Stomach (tissue), 4 donors: ENCODE measurements at regions not wholly inside any gene's neighbourhood (a gene's known extent, or its start where the extent isn't known, plus 50 kb on each side); places are given as distances from the start of the nearest gene placed in this dataset.

Source experiments
- EP300 ChIP-seq: sonication (generic); formaldehyde crosslinking; IDR thresholded peaks from one replicate; pipeline ENCODE4 v1.6.1; 2017; ENCODE audit warnings: antibody characterized with exemption
- POLR2A ChIP-seq, 4 donors: fragments of 450-650 bp; IDR thresholded peaks; one replicate each; pipeline ENCODE4 v1.6.1; 2016; ENCODE audit warnings: antibody characterized with exemption in 4 of 4, control low read depth in 2 of 4, mild to moderate bottlenecking in 1 of 4, moderate library complexity in 1 of 4
- POLR2AphosphoS5 ChIP-seq, 3 donors: sonication (generic); formaldehyde crosslinking; IDR thresholded peaks; one replicate each; pipeline ENCODE4 v1.6.1; 2016; ENCODE audit warnings: antibody characterized with exemption in 3 of 3
- TF ChIP-seq, protein P1 (sequence below), 7 experiments: fragments of 450-650 bp in 4 of 7; fragments of 200-600 bp in 3 of 7; sonication (generic) in 3 of 7; IDR thresholded peaks; one replicate each; pipeline ENCODE4 v1.5.1; 2016 to 2019; ENCODE audit warnings: antibody characterized with exemption in 7 of 7, control low read depth in 2 of 7, mild to moderate bottlenecking in 1 of 7

DNA sequence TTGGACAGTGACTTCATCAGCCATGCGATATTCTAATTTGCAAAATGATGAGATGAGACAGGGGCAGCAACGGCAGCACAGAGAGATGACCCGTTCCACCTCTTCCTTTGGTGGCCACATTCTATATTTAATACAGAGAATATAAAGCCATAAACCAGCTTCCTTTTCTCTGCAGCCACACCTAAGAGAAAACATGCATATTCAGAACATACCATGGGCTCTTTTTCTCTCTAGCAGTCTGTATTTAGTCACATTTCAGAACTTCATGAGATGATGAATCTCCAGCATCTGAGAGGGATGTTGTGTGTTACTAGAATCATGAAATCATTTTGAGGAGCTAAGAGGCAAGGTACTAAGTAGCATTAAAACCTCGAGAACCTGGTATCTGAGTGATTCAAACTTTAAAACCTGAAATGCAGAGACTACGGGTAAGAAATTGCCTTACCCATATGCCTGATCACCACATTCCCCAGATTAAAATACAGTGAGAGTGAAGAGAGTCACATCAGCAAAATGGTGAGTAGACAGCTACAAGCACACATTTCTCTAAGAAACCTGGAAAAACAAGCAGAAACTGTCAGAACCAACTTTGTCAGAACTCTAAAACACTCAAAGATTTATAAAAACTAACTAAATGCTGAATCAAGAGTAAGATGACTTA is 55.5 kb upstream of the CPHXL start:
- TF ChIP-seq POLR2A (IDR thresholded peaks at IDR 0.05), result no peak
- TF ChIP-seq, protein P1, sequence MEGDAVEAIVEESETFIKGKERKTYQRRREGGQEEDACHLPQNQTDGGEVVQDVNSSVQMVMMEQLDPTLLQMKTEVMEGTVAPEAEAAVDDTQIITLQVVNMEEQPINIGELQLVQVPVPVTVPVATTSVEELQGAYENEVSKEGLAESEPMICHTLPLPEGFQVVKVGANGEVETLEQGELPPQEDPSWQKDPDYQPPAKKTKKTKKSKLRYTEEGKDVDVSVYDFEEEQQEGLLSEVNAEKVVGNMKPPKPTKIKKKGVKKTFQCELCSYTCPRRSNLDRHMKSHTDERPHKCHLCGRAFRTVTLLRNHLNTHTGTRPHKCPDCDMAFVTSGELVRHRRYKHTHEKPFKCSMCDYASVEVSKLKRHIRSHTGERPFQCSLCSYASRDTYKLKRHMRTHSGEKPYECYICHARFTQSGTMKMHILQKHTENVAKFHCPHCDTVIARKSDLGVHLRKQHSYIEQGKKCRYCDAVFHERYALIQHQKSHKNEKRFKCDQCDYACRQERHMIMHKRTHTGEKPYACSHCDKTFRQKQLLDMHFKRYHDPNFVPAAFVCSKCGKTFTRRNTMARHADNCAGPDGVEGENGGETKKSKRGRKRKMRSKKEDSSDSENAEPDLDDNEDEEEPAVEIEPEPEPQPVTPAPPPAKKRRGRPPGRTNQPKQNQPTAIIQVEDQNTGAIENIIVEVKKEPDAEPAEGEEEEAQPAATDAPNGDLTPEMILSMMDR (IDR thresholded peaks at IDR 0.05), result no peak
- TF ChIP-seq POLR2AphosphoS5 (IDR thresholded peaks at IDR 0.05), result no peak
- TF ChIP-seq EP300, result no peak
